ENCODE measurements at regions not wholly inside any gene's neighbourhood (a gene's known extent, or its start where the extent isn't known, plus 50 kb on each side); places are given as distances from the start of the nearest gene placed in this dataset.

DNA sequence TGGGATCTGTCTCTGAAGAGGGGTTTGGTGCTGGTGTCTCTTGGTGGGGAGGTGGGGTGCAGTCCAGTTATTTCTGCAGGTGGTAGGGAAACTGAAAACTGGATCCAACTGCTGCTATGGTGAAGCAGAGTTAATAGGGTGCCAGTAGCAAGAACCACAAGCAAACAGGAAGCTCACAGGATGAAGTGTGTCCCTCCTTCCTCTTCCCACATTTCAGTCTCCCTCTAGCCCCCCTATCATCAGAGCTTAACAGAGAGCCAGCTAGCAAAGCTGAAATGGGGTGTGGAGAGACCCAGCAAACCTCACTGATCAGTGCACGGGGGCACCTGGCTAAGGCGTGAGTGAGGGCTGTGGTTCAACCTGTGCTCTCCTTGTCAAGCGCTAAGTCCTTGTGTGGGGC lies 69.1 kb upstream of the C12orf71 start:
- no peak overlapping the region for H3K4me3 ChIP-seq (replicated peaks in 1 of 2; ENCODE audit: low read depth in 2 of 2, low read length in 2 of 2)
- no peak for TF ChIP-seq CTCF (IDR thresholded peaks at IDR 0.05; ENCODE audit: low read depth, low read length)

GRCh38 chr12:27158297-27158696 lies 75.9 kb upstream of the C12orf71 start:
- H3K4me3 ChIP-seq (replicated peaks in 1 of 2; ENCODE audit: low read depth in 2 of 2, low read length in 2 of 2) = no peak overlapping the region
- TF ChIP-seq CTCF (IDR thresholded peaks at IDR 0.05; ENCODE audit: low read depth, low read length) = no peak
- DNase-seq (ENCODE audit: low read depth in 2 of 2) = no peak

More for the DNA sequence above, 69.1 kb upstream of the C12orf71 start:
- DNase-seq (ENCODE audit: low read depth in 2 of 2) = no peak

DNA sequence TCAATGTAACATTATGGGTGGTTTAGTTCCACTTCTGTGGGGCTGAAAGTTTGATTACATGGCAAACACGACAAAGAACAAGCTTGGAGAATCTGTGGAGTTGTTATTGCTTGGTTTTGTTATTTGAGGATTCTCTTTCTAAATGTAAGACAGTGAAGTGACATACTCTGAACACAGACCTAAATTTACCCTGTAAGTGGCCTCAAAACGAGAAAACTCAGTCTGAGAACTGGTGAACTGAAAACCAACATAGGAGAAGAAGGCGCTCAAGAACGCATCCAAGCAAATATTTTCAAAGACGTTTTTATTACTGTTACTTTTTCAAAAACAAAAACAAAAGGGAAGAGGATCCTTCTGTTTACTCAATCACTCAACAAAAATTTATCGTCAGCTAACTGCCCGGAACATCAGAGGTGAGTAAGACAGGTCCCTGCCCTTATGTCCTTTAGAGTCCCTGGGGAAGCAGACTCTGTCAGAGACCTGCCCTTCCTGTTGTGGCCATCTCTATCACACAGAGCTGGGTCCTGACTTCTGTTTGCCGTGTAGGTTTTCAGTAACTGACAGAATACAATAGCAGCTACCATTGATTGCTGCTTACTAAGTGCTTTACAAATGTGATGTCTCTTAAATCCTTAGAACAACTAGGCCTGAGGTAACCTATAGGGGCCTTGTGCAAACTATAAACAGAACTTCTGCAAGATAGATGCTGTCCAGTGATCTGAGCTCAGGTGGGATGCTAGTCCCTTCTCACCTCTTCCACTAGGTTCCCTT lies 79.3 kb upstream of the C12orf71 start:
- peak in 1 of 2 donors; percentile 73 for DNase-seq (ENCODE audit: low read depth in 2 of 2)
- H3K4me3 ChIP-seq (replicated peaks in 1 of 2; ENCODE audit: low read depth in 2 of 2, low read length in 2 of 2) = no peak overlapping the region
- no peak for TF ChIP-seq CTCF (IDR thresholded peaks at IDR 0.05; ENCODE audit: low read depth, low read length)

DNA sequence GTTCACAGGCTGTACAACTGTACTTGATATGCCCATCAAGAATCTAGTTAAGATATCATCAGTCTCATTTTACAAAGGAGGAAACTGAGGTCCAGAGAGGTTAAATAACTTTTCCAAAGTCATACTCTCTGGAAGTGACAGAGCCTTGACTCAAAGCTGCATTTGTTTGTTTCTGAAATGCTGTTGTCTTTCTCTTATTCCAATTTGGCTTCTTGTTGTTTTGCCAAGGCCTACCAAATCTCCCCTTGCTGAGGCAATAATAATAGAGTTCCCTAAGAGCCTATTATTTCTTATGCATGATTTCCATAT lies 79.8 kb upstream of the C12orf71 start:
- no peak overlapping the region for H3K4me3 ChIP-seq (replicated peaks in 1 of 2; ENCODE audit: low read depth in 2 of 2, low read length in 2 of 2)
- peak in 1 of 2 donors; percentile 39 for DNase-seq (ENCODE audit: low read depth in 2 of 2)
- no peak for TF ChIP-seq CTCF (IDR thresholded peaks at IDR 0.05; ENCODE audit: low read depth, low read length)

DNA sequence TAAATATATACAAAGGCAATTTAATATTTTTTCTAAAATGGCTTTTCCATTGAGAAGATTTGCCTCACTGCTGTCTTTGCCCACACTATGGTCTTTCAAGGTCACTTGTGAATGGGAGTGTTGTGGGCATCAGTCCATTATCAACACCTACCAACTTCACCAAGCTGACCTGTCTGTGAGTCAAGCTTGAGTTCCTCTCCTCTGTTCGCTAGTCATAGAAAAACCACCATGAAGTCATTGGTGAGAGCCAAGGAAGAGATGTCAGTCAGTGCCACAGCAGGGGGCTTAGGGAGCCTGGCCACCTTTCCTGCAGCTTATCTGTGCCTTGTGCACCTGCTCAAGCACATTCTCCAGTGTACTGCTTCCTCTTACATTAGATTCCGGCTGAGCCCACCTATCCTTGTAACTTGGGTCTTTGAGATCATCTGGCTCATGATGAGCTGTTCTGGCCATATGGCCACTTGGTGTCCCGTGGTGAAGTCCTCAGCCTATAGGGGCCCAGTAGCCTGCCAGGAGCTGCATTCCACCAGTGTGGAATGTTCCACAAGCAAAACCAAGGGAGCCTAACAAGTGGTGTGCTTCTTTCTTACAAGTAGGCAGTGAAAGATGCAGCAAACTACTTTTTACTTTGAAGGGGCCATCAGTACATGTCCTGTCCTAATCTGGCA lies 80.8 kb upstream of the C12orf71 start:
- TF ChIP-seq CTCF (IDR thresholded peaks at IDR 0.05; ENCODE audit: low read depth, low read length) = no peak
- no peak overlapping the region for H3K4me3 ChIP-seq (replicated peaks in 1 of 2; ENCODE audit: low read depth in 2 of 2, low read length in 2 of 2)
- peak; percentile 13 to 76 for DNase-seq (ENCODE audit: low read depth in 2 of 2)

DNA sequence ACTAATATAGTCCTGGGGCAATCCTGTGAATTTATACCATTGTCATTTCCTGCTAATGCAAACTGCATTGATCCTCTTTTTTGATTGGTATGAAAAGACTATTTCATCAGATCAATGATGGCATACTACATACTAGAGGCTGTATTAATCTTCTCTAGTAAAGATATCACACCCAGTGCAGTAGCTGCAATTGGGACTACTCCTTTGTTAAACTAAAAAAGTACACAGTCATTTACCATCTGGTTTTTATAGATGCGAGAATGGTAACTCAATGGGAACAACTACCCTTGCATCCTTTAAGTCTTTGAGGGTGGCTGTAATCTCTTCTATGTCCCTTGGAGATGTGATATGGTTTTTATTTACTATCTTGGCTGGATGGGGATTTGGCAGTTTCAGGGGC lies 80.2 kb upstream of the STK38L start:
- H3K4me3 ChIP-seq (replicated peaks in 1 of 2; ENCODE audit: low read depth in 2 of 2, low read length in 2 of 2) = no peak overlapping the region
- no peak for DNase-seq (ENCODE audit: low read depth in 2 of 2)
- no peak for TF ChIP-seq CTCF (IDR thresholded peaks at IDR 0.05; ENCODE audit: low read depth, low read length)
